Right atrium auricular region (tissue), 2 donors: ENCODE measurements at regions not wholly inside any gene's neighbourhood (a gene's known extent, or its start where the extent isn't known, plus 50 kb on each side); places are given as distances from the start of the nearest gene placed in this dataset.

Source experiments
- DNase-seq: peaks from one replicate; pipeline ENCODE4 v3.0.0-alpha.2; 2019; ENCODE audit warnings: low spot score
- H3K27ac ChIP-seq, 2 donors: fragments of 200-600 bp; sonication (generic); 1 replicate in 1 of 2; 2 replicates in 1 of 2; pipeline ENCODE4 v1.5.1; 2016 to 2019
- H3K27me3 ChIP-seq, 2 donors: fragments of 200-600 bp; sonication (generic); one replicate each; pipeline versions ENCODE4 v1.5.1 to v1.6.0; 2017 to 2019
- H3K36me3 ChIP-seq: fragments of 200-600 bp; sonication (generic); one replicate; pipeline ENCODE4 v1.5.1; 2016
- H3K4me1 ChIP-seq, 2 donors: fragments of 200-600 bp; sonication (generic); one replicate each; pipeline versions ENCODE4 v1.5.1 to v1.6.0; 2017 to 2019
- H3K4me3 ChIP-seq, 2 donors: fragments of 200-600 bp; sonication (generic); 1 replicate in 1 of 2; 2 replicates in 1 of 2; pipeline ENCODE4 v1.5.1; 2017 to 2019; ENCODE audit warnings: mild to moderate bottlenecking in 1 of 2, moderate library complexity in 1 of 2
- H3K9me3 ChIP-seq, 2 donors: fragments of 200-600 bp; sonication (generic); one replicate each; pipeline ENCODE4 v1.5.1; 2019
- TF ChIP-seq, protein P1 (sequence below), 2 donors: fragments of 200-600 bp; sonication (generic); IDR thresholded peaks; one replicate each; pipeline ENCODE4 v1.5.1; 2019; ENCODE audit warnings: antibody characterized with exemption in 2 of 2

GRCh38 chr6:93794166-93794565 lies 374.8 kb upstream of the EPHA7 start:
- no peaks in the 10 kb centered on the region for H3K36me3 ChIP-seq
- no peaks in the 10 kb centered on the region for H3K9me3 ChIP-seq
- no peaks in the 10 kb centered on the region for H3K4me1 ChIP-seq
- no peak for DNase-seq
- H3K27me3 ChIP-seq: no peaks in the 10 kb centered on the region
- no peak overlapping the region for H3K27ac ChIP-seq
- TF ChIP-seq, protein P1, sequence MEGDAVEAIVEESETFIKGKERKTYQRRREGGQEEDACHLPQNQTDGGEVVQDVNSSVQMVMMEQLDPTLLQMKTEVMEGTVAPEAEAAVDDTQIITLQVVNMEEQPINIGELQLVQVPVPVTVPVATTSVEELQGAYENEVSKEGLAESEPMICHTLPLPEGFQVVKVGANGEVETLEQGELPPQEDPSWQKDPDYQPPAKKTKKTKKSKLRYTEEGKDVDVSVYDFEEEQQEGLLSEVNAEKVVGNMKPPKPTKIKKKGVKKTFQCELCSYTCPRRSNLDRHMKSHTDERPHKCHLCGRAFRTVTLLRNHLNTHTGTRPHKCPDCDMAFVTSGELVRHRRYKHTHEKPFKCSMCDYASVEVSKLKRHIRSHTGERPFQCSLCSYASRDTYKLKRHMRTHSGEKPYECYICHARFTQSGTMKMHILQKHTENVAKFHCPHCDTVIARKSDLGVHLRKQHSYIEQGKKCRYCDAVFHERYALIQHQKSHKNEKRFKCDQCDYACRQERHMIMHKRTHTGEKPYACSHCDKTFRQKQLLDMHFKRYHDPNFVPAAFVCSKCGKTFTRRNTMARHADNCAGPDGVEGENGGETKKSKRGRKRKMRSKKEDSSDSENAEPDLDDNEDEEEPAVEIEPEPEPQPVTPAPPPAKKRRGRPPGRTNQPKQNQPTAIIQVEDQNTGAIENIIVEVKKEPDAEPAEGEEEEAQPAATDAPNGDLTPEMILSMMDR (IDR thresholded peaks at IDR 0.05): no peak
- no peak overlapping the region for H3K4me3 ChIP-seq

DNA sequence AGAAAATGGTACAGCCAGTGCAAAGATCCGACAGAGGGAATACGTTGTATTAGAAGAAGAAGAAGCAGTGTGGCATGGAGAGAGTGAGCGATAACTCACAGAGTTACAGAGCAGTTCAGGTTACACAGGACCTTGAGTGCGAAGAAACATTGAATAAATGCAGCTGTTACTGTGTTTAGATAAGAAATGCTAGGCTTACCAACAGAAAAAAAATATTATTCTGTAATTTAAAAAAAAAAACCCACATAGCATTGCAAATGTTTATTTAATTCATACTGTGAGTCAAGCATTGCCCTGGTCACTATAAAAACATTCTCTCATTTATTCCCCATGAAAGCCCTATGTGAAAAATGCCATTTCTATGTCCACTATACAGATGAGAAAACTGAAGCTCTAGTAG lies 373.4 kb upstream of the EPHA7 start:
- Histone ChIP-seq H3K4me3 (no peak overlapping the region), H3K27ac (no peak overlapping the region), H3K4me1 (no peaks in the 10 kb centered on the region), H3K27me3 (no peaks in the 10 kb centered on the region), H3K9me3 (no peaks in the 10 kb centered on the region), H3K36me3 (no peaks in the 10 kb centered on the region)
- TF ChIP-seq, protein P1 (IDR thresholded peaks at IDR 0.05): no peak
- DNase-seq: no peak

DNA sequence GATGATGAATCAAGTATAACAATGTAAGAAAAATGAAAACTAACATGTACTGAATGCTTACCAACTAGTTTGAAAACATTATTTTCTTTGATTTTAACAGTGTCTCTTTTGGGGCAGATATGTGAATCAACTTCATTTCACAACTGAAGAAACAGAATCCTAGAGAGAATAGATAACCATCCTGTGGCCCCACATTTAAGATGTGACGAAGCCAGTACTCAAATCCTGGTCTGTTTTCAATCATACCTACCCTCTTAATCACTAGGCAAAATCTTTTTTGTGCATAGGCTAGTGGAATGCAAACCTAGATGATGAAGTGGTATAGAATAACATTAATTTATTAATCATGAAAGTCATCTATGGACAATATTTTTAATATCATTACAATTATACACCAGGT lies 371.6 kb upstream of the EPHA7 start:
- Histone ChIP-seq H3K9me3 (no peaks in the 10 kb centered on the region), H3K27me3 (no peaks in the 10 kb centered on the region), H3K4me1 (peaks cover 0 to 3% of the 10 kb centered on the region in 2 donors), H3K36me3 (no peaks in the 10 kb centered on the region), H3K27ac (no peak overlapping the region), H3K4me3 (no peak overlapping the region)
- no peak for DNase-seq
- TF ChIP-seq, protein P1 (IDR thresholded peaks at IDR 0.05): no peak

- H3K4me3 ChIP-seq: no peak overlapping the region
- DNase-seq: no peak
- no peaks in the 10 kb centered on the region for H3K9me3 ChIP-seq
- H3K4me1 ChIP-seq: peaks cover 0 to 12% of the 10 kb centered on the region in 2 donors
- no peak overlapping the region for H3K27ac ChIP-seq
- H3K27me3 ChIP-seq: no peaks in the 10 kb centered on the region
- no peaks in the 10 kb centered on the region for H3K36me3 ChIP-seq
- TF ChIP-seq, protein P1 (IDR thresholded peaks at IDR 0.05): no peak
Observed at GRCh38 chr6:93789532-93789931, 370.2 kb upstream of the EPHA7 start.

DNA sequence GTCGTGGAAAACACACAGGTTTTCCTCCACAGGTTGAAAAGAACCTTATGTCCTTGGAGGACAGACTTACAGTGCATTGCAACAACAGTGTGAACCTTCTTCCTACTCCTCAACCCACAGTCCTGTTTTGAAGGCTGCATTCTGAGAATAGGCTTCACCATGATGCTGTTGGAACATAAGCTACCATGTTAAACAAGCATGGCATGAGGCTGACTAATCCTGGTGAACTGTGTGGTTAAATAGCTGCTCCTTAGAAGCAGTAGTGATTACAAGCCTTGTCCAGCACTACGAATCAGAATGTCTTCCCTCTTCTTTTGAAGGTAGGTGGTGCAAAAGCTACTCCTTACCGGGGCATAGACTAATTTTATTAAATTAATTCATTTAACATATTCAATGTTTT lies 368.5 kb upstream of the EPHA7 start:
- DNase-seq: no peak
- no peaks in the 10 kb centered on the region for H3K27me3 ChIP-seq
- TF ChIP-seq, protein P1 (IDR thresholded peaks at IDR 0.05): no peak
- peaks cover 0 to 15% of the 10 kb centered on the region in 2 donors for H3K4me1 ChIP-seq
- no peak overlapping the region for H3K4me3 ChIP-seq
- H3K27ac ChIP-seq: no peak overlapping the region
- H3K9me3 ChIP-seq: no peaks in the 10 kb centered on the region
- no peaks in the 10 kb centered on the region for H3K36me3 ChIP-seq
